ENCODE measurements at regions not wholly inside any gene's neighbourhood (a gene's known extent, or its start where the extent isn't known, plus 50 kb on each side); places are given as distances from the start of the nearest gene placed in this dataset.
"Not testable (repeated sequence)": the region's sequence is repeated elsewhere in the genome, so short reads cannot be mapped to it uniquely, and the experiment has no call there.

- DNase-seq (ENCODE audit: low read depth in 2 of 2) = no peak
Observed at GRCh38 chr14:42517806-42518500, 911.3 kb downstream of the LRFN5 start.

GRCh38 chr14:42513837-42514236 lies 907.2 kb downstream of the LRFN5 start:
- DNase-seq (ENCODE audit: low read depth in 2 of 2) = no peak

- no peak for DNase-seq (ENCODE audit: low read depth in 2 of 2)
Observed at GRCh38 chr14:42510071-42510470, 903.4 kb downstream of the LRFN5 start.

GRCh38 chr14:42508209-42508946 lies 901.7 kb downstream of the LRFN5 start:
- no peak for DNase-seq (ENCODE audit: low read depth in 2 of 2)

- no peak for DNase-seq (ENCODE audit: low read depth in 2 of 2)
Observed at GRCh38 chr14:42504433-42504832, 897.8 kb downstream of the LRFN5 start.

GRCh38 chr14:42499137-42499536 lies 892.5 kb downstream of the LRFN5 start:
- no peak for DNase-seq (ENCODE audit: low read depth in 2 of 2)

GRCh38 chr14:42490536-42490935 lies 883.9 kb downstream of the LRFN5 start:
- DNase-seq (ENCODE audit: low read depth in 2 of 2) = no peak

- DNase-seq (ENCODE audit: low read depth in 2 of 2) = no peak
Observed at GRCh38 chr14:42488965-42489364, 882.3 kb downstream of the LRFN5 start.

GRCh38 chr14:42482345-42482971 lies 875.8 kb downstream of the LRFN5 start:
- not testable (repeated sequence) for DNase-seq (ENCODE audit: low read depth in 2 of 2)

- DNase-seq (ENCODE audit: low read depth in 2 of 2) = not testable (repeated sequence)
Observed at GRCh38 chr14:42481714-42482113, 875.0 kb downstream of the LRFN5 start.

- no peak for DNase-seq (ENCODE audit: low read depth in 2 of 2)
Observed at GRCh38 chr14:42480255-42480654, 873.6 kb downstream of the LRFN5 start.

- no peak for DNase-seq (ENCODE audit: low read depth in 2 of 2)
Observed at GRCh38 chr14:42475289-42475688, 868.6 kb downstream of the LRFN5 start.

GRCh38 chr14:42470427-42470719 lies 863.7 kb downstream of the LRFN5 start:
- DNase-seq (ENCODE audit: low read depth in 2 of 2) = no peak

- no peak for DNase-seq (ENCODE audit: low read depth in 2 of 2)
Observed at GRCh38 chr14:42469637-42470426, 863.2 kb downstream of the LRFN5 start.

- no peak for DNase-seq (ENCODE audit: low read depth in 2 of 2)
Observed at GRCh38 chr14:42460673-42461072, 854.0 kb downstream of the LRFN5 start.

- no peak for DNase-seq (ENCODE audit: low read depth in 2 of 2)
Observed at GRCh38 chr14:42459171-42459685, 852.6 kb downstream of the LRFN5 start.

- no peak for DNase-seq (ENCODE audit: low read depth in 2 of 2)
Observed at GRCh38 chr14:42441615-42442014, 834.9 kb downstream of the LRFN5 start.

GRCh38 chr14:42437809-42438208 lies 831.1 kb downstream of the LRFN5 start:
- DNase-seq (ENCODE audit: low read depth in 2 of 2) = no peak

GRCh38 chr14:42429401-42429800 lies 822.7 kb downstream of the LRFN5 start:
- no peak for DNase-seq (ENCODE audit: low read depth in 2 of 2)

- no peak for DNase-seq (ENCODE audit: low read depth in 2 of 2)
Observed at GRCh38 chr14:42428996-42429395, 822.3 kb downstream of the LRFN5 start.

- no peak for DNase-seq (ENCODE audit: low read depth in 2 of 2)
Observed at GRCh38 chr14:42424501-42424900, 817.8 kb downstream of the LRFN5 start.

Data from stimulated activated CD4-positive, alpha-beta T cell treated with anti-CD3 and anti-CD28 coated beads, Interleukin-4, amount 100 ng/mL, for 48 hours (primary cell).